SHP77 (cell line): ENCODE measurements at regions not wholly inside any gene's neighbourhood (a gene's known extent, or its start where the extent isn't known, plus 50 kb on each side); places are given as distances from the start of the nearest gene placed in this dataset.
"Not testable (repeated sequence)": the region's sequence is repeated elsewhere in the genome, so short reads cannot be mapped to it uniquely, and the experiment has no call there.

ENCODE experiments used
- DNase-seq, 2 experiments: peaks; one replicate each; lab custom pipeline; 2025; lab: John Stamatoyannopoulos, UW

GRCh38 chr12:113573148-113573547, 101.5 kb upstream of the LHX5 start:
- DNase-seq: no peak

- DNase-seq: no peak
Observed at GRCh38 chr12:113571713-113572112, 100.0 kb upstream of the LHX5 start.

- DNase-seq: no peak
Observed at GRCh38 chr12:113569806-113570205, 98.1 kb upstream of the LHX5 start.

- no peak for DNase-seq
Observed at GRCh38 chr12:113568021-113568420, 96.3 kb upstream of the LHX5 start.

GRCh38 chr12:113565368-113565767, 93.7 kb upstream of the LHX5 start:
- DNase-seq: no peak

GRCh38 chr12:113561068-113561780, 89.6 kb upstream of the LHX5 start:
- DNase-seq: no peak

GRCh38 chr12:113559466-113559865, 87.8 kb upstream of the LHX5 start:
- DNase-seq: no peak

GRCh38 chr12:113555226-113555625, 83.6 kb upstream of the LHX5 start:
- DNase-seq: no peak

- no peak for DNase-seq
Observed at GRCh38 chr12:113552760-113553159, 81.1 kb upstream of the LHX5 start.

- DNase-seq: no peak
Observed at GRCh38 chr12:113551563-113551962, 79.9 kb upstream of the LHX5 start.

- DNase-seq: no peak
Observed at GRCh38 chr12:113548467-113548866, 76.8 kb upstream of the LHX5 start.

- no peak for DNase-seq
Observed at GRCh38 chr12:113546916-113547863, 75.5 kb upstream of the LHX5 start.

GRCh38 chr12:113537751-113538087, 66.0 kb upstream of the LHX5 start:
- no peak for DNase-seq

GRCh38 chr12:113537046-113537750, 65.5 kb upstream of the LHX5 start:
- no peak for DNase-seq

GRCh38 chr12:113535100-113535499, 63.4 kb upstream of the LHX5 start:
- no peak for DNase-seq

- DNase-seq: no peak
Observed at GRCh38 chr12:113534555-113534954, 62.9 kb upstream of the LHX5 start.

GRCh38 chr12:113533842-113534375, 62.2 kb upstream of the LHX5 start:
- no peak for DNase-seq

- DNase-seq: no peak
Observed at GRCh38 chr12:113532292-113532691, 60.6 kb upstream of the LHX5 start.

GRCh38 chr12:113531073-113531472, 59.4 kb upstream of the LHX5 start:
- not testable (repeated sequence) for DNase-seq

GRCh38 chr12:113528606-113529293, 57.1 kb upstream of the LHX5 start:
- DNase-seq: peak in 1 of 2 experiments; percentile 10

- no peak for DNase-seq
Observed at GRCh38 chr12:113525066-113525465, 53.4 kb upstream of the LHX5 start.

- no peak for DNase-seq
Observed at GRCh38 chr12:113524495-113524894, 52.8 kb upstream of the LHX5 start.
